ENCODE measurements at regions not wholly inside any gene's neighbourhood (a gene's known extent, or its start where the extent isn't known, plus 50 kb on each side); places are given as distances from the start of the nearest gene placed in this dataset.
"Not testable (repeated sequence)": the region's sequence is repeated elsewhere in the genome, so short reads cannot be mapped to it uniquely, and the experiment has no call there.

DNA sequence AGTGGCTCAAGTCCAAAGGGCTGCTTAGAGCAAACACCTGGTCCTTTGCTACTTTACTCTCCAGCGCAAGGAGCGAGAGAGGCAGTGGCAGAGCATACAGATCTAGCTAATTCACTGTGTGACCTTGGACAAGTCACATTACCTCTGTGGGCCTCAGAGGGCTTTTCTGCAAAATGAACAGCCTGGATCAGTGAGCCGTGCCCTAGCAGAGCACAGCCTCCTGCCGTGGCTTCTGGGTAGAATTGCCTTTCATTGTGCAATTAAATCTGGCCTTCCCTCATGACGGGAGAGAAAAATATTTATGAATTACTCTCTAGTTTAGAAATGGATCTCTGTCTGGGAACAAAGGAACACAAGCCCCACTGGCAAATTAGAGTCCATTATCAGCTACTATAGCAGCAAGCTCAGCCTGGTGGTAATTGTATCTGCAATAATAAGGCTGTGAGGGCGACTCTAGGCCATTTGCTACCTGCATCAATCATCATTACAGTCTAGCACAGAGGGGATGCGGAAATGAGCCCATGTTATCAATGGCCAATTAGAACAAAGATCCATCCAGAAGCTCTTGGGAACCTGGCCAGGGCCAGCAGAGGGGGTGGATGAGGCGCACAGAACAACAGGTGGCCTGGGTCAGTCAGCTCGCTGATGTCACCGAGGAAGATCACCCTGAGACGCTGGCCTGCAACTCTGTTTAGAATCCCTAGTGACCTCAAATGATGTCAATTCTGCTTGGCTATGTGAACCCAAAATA, 114.2 kb upstream of the LY86 start:
- no peak for DNase-seq (ENCODE audit: low read depth in 2 of 3, low spot score in 2 of 3)

- DNase-seq (ENCODE audit: low read depth in 2 of 3, low spot score in 2 of 3) = no peak
Observed at GRCh38 chr6:6479785-6480184, 108.7 kb upstream of the LY86 start.

DNA sequence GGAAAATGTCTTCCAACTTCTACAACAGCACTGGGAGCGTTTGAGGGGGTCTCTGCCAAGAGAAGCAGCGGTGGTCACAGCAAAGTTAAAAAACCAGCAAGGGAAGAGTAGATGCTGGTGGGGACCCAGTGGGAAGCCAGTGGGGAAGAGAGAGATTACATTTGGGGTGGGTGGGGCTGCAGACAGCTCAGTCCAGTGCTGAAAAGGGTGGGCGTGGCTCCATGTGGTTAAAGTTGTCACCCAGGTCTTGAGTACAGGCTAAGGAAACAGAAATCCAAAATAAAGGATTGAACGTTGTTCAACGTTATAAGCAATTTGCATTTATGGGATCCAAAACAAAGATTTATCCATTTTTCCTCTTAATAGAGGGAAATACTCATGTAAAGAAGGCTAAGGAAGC, 106.3 kb upstream of the LY86 start:
- no peak for DNase-seq (ENCODE audit: low read depth in 2 of 3, low spot score in 2 of 3)

DNA sequence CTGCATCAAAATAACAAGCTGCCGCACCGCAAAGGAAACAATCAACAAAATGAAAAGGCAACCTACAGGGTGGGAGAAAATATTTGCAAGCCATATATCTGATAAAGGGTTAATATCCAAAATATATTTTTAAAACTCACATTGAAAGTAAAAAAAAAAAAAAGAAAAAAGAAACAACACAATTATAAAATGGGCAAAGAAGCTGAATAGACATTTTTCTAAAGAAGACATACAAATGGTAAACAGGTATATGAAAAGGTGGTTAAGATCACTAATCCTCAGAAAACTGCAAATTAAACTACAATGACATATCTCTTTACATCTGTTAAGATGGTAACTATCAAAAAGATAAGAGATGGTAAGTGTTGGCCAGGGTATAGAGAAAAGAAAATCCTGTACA, 105.4 kb upstream of the LY86 start:
- DNase-seq (ENCODE audit: low read depth in 2 of 3, low spot score in 2 of 3) = no peak

DNA sequence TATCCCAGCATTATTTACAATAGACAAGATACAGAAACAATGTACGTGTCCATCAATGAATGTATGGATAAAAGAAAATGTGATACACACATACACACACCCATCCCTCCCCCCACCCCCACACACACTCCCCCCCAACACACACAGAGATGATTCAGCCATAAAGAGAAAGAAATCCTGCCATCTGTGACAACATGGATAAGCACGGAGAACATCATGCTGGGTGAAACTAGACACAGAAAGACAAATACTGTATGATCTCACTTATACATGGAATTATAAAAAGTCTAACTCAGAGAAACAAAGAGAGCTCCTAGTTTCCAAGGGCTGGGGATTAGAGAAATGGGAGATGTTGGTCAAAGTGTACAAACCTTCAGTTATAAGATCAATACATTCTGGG, 104.8 kb upstream of the LY86 start:
- DNase-seq (ENCODE audit: low read depth in 2 of 3, low spot score in 2 of 3) = no peak

DNA sequence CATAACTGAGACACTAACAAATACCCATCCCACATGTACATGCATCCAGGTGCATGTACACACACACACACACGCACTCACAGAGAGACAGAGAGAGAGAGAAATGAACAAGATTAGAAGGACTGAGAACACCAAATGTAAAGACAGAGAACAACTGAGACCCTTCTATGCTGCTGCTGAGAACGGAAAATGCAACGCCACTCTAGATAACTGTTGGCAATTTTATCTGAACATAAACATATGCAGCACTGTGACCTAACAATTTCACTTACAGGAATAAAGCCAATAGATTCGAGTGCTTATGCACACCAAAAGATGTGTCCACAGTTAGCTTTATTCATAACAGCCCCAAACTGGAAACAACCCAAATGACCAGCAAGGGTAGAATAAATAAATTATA, 103.8 kb upstream of the LY86 start:
- DNase-seq (ENCODE audit: low read depth in 2 of 3, low spot score in 2 of 3) = no peak

DNA sequence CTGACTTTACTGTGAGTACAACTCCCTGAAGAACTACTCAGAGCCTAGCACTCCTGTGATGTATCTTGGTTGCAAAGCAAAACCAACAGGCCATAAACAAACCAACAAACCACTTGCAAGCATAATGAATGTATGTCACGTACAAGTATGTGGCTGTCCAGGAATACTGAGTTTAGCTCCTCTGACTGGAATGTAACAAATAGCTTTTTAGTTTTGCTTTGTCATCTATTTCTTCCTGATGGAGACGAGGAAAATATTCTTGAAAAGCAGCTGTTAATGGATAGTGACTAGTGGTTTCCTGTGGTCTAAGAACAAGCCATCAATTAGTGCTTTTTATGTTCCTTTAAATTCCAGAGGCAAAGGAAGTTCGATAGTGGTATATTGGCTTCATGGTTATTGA, 101.9 kb upstream of the LY86 start:
- no peak for DNase-seq (ENCODE audit: low read depth in 2 of 3, low spot score in 2 of 3)

DNA sequence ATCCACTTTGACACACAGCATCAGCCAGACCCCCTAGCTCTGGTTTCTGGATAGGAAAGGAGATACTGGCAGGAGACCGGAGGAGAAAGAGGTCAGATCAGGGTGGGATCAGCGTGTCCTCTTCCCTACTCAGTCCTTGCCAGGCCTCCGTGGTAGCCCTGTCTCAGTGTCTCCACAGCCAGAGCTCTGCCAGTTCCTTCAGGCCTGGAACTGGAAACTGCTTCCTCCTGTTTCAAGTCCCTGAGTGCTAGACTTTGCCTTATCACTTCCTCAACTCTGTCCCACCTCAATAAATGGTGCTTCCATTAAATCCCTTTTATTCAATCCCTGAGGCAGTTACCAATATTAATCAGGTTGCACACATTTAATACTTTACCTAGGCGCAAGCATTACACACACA, 96.8 kb upstream of the LY86 start:
- no peak for DNase-seq (ENCODE audit: low read depth in 2 of 3, low spot score in 2 of 3)

DNA sequence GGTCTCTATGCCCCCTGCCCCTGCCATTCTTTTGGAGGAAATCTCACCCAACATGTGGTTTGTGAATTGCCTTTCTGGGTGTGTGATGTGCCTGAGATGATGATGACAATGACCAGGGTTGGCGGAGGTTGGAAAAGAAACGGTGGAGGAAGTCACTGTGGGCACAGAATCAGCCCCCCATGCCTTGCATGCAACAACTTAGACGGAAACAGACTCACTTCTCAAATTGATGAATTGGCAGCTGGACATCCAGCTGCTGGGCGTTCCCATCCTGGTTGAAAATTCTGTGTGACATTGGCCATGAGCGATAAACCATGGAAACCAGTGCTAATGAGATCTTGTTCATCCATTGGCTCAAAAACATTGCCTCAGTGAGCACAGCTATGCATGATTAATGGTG, 95.8 kb upstream of the LY86 start:
- no peak for DNase-seq (ENCODE audit: low read depth in 2 of 3, low spot score in 2 of 3)

DNA sequence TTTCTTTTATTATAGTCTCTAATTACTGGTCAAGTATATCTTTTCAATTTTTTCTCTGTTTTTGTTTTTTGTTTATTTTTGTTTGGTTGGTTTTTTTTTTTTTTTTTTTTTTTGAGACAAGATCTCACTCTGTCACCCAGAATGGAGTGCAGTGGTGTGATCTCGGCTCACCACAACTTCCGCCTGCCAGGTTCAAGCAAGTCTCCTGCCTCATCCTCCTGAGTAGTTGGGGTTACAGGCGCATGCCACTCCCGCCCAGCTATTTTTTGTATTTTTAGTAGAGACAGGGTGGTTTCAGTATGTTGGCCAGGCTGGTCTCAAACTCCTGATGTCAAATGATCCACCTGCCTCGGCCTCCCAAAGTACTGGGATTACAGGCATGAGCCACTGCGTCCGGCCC, 94.4 kb upstream of the LY86 start:
- DNase-seq (ENCODE audit: low read depth in 2 of 3, low spot score in 2 of 3) = not testable (repeated sequence)

- peak in 2 of 3 donors; percentile 40 to 65 for DNase-seq (ENCODE audit: low read depth in 2 of 3, low spot score in 2 of 3)
Observed at GRCh38 chr6:6494677-6495076, 93.8 kb upstream of the LY86 start.

DNA sequence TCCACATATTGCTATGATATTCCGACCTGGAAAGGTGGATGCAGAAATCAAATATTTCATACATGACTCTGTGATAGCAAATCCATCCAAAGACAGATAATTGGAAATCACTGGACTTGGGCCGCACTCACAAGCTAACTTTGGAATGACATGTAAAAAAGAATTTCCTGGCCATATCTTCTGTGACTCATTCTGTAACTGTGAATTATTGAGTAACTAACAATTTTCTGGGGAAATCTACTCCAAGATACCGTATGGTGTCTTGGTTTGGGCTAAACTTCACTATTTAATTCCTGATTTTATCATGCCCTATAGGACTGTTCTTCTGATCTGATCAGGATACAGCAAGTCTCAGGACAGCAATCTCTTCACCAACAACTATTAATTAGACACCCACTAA, 92.7 kb upstream of the LY86 start:
- no peak for DNase-seq (ENCODE audit: low read depth in 2 of 3, low spot score in 2 of 3)

GRCh38 chr6:6497541-6497940, 91.0 kb upstream of the LY86 start:
- DNase-seq (ENCODE audit: low read depth in 2 of 3, low spot score in 2 of 3) = no peak

- DNase-seq (ENCODE audit: low read depth in 2 of 3, low spot score in 2 of 3) = no peak
Observed at GRCh38 chr6:6497976-6498375, 90.5 kb upstream of the LY86 start.

- DNase-seq (ENCODE audit: low read depth in 2 of 3, low spot score in 2 of 3) = peak in 2 of 3 donors; percentile 51 to 84
Observed at GRCh38 chr6:6503191-6503590, 85.3 kb upstream of the LY86 start.

- no peak for DNase-seq (ENCODE audit: low read depth in 2 of 3, low spot score in 2 of 3)
Observed at GRCh38 chr6:6505111-6505510, 83.4 kb upstream of the LY86 start.

GRCh38 chr6:6508643-6509042, 79.9 kb upstream of the LY86 start:
- no peak for DNase-seq (ENCODE audit: low read depth in 2 of 3, low spot score in 2 of 3)

GRCh38 chr6:6509284-6509683, 79.2 kb upstream of the LY86 start:
- no peak for DNase-seq (ENCODE audit: low read depth in 2 of 3, low spot score in 2 of 3)

GRCh38 chr6:6512711-6513110, 75.8 kb upstream of the LY86 start:
- DNase-seq (ENCODE audit: low read depth in 2 of 3, low spot score in 2 of 3) = no peak

GRCh38 chr6:6515691-6516607, 72.6 kb upstream of the LY86 start:
- peak in 2 of 3 donors; percentile 29 to 73 for DNase-seq (ENCODE audit: low read depth in 2 of 3, low spot score in 2 of 3)

- no peak for DNase-seq (ENCODE audit: low read depth in 2 of 3, low spot score in 2 of 3)
Observed at GRCh38 chr6:6516666-6517458, 71.7 kb upstream of the LY86 start.

All from hematopoietic multipotent progenitor cell (in vitro differentiated cells).